ENCODE measurements at regions not wholly inside any gene's neighbourhood (a gene's known extent, or its start where the extent isn't known, plus 50 kb on each side); places are given as distances from the start of the nearest gene placed in this dataset.

DNA sequence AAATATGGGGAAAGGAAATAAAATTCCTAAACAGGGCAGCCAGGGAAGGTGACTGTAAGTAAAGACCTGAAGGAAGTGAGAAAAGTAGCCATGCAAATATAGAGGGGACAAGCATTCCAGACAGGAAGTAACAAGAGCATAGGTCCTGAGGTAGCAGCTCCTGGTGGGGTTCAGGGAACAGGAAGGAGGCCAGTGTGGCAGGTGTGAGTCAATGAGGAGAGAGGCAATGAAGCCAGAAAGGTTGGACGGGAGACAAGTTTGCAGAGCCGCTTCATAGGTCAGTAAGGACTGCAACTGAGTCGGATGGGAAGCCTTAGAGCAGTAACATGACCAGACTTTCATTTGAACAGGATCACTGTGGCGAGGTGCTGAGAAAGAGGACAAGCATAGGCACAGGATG is 150.9 kb downstream of the METTL4 start:
- TF ChIP-seq FOXA1 (IDR thresholded peaks at IDR 0.05): no peak
- no peak for TF ChIP-seq ARNT (IDR thresholded peaks at IDR 0.05)
- no peak for TF ChIP-seq BHLHE40 (IDR thresholded peaks at IDR 0.05; ENCODE audit: borderline replicate concordance)
- TF ChIP-seq SP1 (IDR thresholded peaks at IDR 0.05): no peak
- TF ChIP-seq ELF4 (IDR thresholded peaks at IDR 0.05): no peak
- no peak for TF ChIP-seq FOXM1 (IDR thresholded peaks at IDR 0.05; ENCODE audit: borderline replicate concordance)
- TF ChIP-seq NFRKB (IDR thresholded peaks at IDR 0.05): no peak
- no peak for TF ChIP-seq L3MBTL2 (conservative IDR thresholded peaks at IDR 0.05)
- TF ChIP-seq SUZ12 (IDR thresholded peaks at IDR 0.05): no peak
- TF ChIP-seq ZNF384 (IDR thresholded peaks at IDR 0.05): no peak

Data from HEK293T (cell line).